Type B pancreatic cell (in vitro differentiated cells): ENCODE measurements at regions not wholly inside any gene's neighbourhood (a gene's known extent, or its start where the extent isn't known, plus 50 kb on each side); places are given as distances from the start of the nearest gene placed in this dataset. TPM values are rescaled to one million over a fixed set of nuclear protein-coding genes. Genes with fewer than 3 reads are reported as not detected.

Experiments used
- DNase-seq: peaks from one replicate; pipeline ENCODE4 v3.0.0; 2021; ENCODE audit warnings: mixed read lengths; ENCODE audit not compliant: unreplicated experiment; ENCODE audit errors: extremely low spot score
- H3K27ac Mint-ChIP-seq: 2 replicates; pipeline ENCODE4 v1.8.0; 2021; ENCODE audit warnings: mild to moderate bottlenecking, mixed read lengths
- H3K27me3 Mint-ChIP-seq: 2 replicates; pipeline ENCODE4 v1.8.0; 2021; ENCODE audit warnings: mixed read lengths
- H3K36me3 Mint-ChIP-seq: 2 replicates; pipeline ENCODE4 v1.8.0; 2021; ENCODE audit warnings: mixed read lengths
- H3K4me1 Mint-ChIP-seq: one replicate; pipeline ENCODE4 v1.8.0; 2021; ENCODE audit warnings: mixed read lengths; ENCODE audit not compliant: unreplicated experiment
- H3K4me3 Mint-ChIP-seq: 2 replicates; pipeline ENCODE4 v1.8.0; 2021; ENCODE audit warnings: mild to moderate bottlenecking, mixed read lengths
- H3K9me3 Mint-ChIP-seq: 2 replicates; pipeline ENCODE4 v1.8.0; 2021; ENCODE audit warnings: mixed read lengths
- CTCF ChIP-seq: fragments of 200-600 bp; sonication (generic); conservative IDR thresholded peaks from 2 replicates; pipeline ENCODE4 v1.5.0; 2021; ENCODE audit warnings: antibody characterized with exemption, mild to moderate bottlenecking
- microRNA-seq: library from miRNA; unstranded; fragments of <30 nt; microRNA quantifications from one replicate; pipeline ENCODE4, GENCODE V29; 2020

- Mint-ChIP-seq H3K36me3 (no peaks in the 10 kb centered on the region), H3K9me3 (no peaks in the 10 kb centered on the region), H3K27ac (no peak overlapping the region), H3K27me3 (peaks cover 15% of the 10 kb centered on the region), H3K4me1 (no peaks in the 10 kb centered on the region), H3K4me3 (no peak overlapping the region)
- DNase-seq, result no peak
- TF ChIP-seq CTCF, result no peak
Measured at GRCh38 chr13:44318161-44318560, 55.5 kb upstream of the SERP2 start.

DNA sequence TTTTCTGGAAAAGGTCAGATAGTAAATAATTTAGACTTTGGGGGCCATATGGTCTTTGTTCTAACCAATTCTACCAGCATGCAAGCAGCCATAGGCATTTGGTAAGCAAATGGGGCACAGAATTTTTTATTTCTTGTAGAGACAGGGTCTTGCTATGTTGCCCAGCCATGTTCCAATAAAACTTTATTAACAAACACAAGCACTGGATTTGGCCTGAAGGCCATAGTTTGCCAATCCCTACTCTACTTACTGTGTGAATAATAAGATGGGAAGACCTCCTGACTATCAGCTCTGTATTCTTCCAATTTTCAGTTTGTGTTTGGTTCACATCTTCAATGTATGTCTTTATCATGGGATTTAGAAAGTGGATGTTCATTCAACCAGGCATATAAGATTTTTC lies 53.0 kb upstream of the SERP2 start:
- Mint-ChIP-seq H3K27ac (no peak overlapping the region), H3K36me3 (no peaks in the 10 kb centered on the region), H3K9me3 (no peaks in the 10 kb centered on the region), H3K4me3 (no peak overlapping the region), H3K27me3 (peaks cover 11% of the 10 kb centered on the region), H3K4me1 (no peaks in the 10 kb centered on the region)
- DNase-seq, result no peak
- TF ChIP-seq CTCF, result no peak

DNA sequence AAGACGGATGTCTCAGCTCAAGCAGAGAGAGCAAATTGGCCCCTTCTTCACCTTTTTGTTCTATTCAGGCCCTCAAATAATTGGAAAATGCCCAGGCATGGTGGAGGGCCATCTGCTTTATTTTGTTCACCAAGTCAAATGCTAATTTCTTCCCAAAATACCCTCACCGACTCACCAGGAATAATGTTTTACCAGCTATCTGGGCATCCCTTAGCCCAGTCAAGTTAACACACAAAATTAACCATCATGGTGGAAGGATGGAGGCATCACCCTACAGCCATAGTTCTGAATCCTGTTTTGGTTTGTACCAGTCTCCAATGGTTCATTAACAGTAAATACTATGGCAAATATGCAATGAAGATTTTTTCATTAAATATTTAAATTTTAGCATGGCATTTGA lies 51.7 kb upstream of the SERP2 start:
- Mint-ChIP-seq H3K27ac (no peak overlapping the region), H3K36me3 (no peaks in the 10 kb centered on the region), H3K4me3 (no peak overlapping the region), H3K27me3 (peaks cover 6% of the 10 kb centered on the region), H3K9me3 (no peaks in the 10 kb centered on the region), H3K4me1 (no peaks in the 10 kb centered on the region)
- no peak for TF ChIP-seq CTCF
- DNase-seq, result no peak

GRCh38 chr13:44322928-44323327 lies 50.7 kb upstream of the SERP2 start:
- Mint-ChIP-seq H3K4me3 (no peak overlapping the region), H3K9me3 (no peaks in the 10 kb centered on the region), H3K27me3 (peaks cover under 1% of the 10 kb centered on the region), H3K27ac (no peak overlapping the region), H3K36me3 (no peaks in the 10 kb centered on the region), H3K4me1 (no peaks in the 10 kb centered on the region)
- DNase-seq, result no peak
- TF ChIP-seq CTCF, result no peak

DNA sequence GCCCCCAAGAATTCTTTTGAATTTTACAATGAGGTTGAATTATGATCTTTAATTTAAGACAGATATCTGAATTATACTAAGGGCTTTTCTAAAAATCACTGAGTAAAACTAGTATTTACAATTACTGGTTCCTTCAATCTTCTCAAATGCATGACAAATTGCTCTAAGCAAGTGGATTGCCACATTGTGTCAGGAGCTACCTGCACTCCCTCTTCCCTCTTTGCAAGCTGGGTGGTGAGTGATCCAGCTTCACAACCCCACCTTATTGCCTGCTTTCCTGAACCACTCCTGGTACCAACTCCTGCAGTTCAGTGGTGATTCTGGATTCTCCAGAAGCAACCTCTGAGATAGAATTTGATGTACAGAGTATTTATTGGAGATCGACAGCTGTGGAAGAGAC lies 49.9 kb upstream of the SERP2 start:
- Mint-ChIP-seq H3K36me3 (no peaks in the 10 kb centered on the region), H3K4me3 (no peak overlapping the region), H3K27ac (no peak overlapping the region), H3K4me1 (no peaks in the 10 kb centered on the region), H3K27me3 (no peaks in the 10 kb centered on the region), H3K9me3 (no peaks in the 10 kb centered on the region)
- TF ChIP-seq CTCF, result no peak
- no peak for DNase-seq

Small RNA genes lying in the stretch of these regions (microRNA-seq; reads per million reads assigned to microRNA genes)
- gene MIR8079, result not detected
